CD14-positive monocyte (primary cell): ENCODE measurements at regions not wholly inside any gene's neighbourhood (a gene's known extent, or its start where the extent isn't known, plus 50 kb on each side); places are given as distances from the start of the nearest gene placed in this dataset.

ENCODE experiments used
- DNase-seq, 3 donors: peaks; one replicate each; pipeline ENCODE4 v3.0.0-alpha.2; 2011 to 2022
- H2AFZ ChIP-seq: 2 replicates; pipeline ENCODE4 v1.6.0; 2012; ENCODE audit warnings: mild to moderate bottlenecking, low read depth, low read length, inconsistent platforms; ENCODE audit not compliant: insufficient read depth, poor library complexity, severe bottlenecking
- H3K27ac ChIP-seq, 2 donors: 1 replicate in 1 of 2; 2 replicates in 1 of 2; pipeline ENCODE4 v1.5.1; 2012 to 2013; ENCODE audit warnings: low read length in 2 of 2, control low read depth in 1 of 2, inconsistent platforms in 1 of 2, low read depth in 1 of 2, mild to moderate bottlenecking in 1 of 2
- H3K27me3 ChIP-seq, 2 donors: one replicate each; pipeline versions ENCODE4 v1.6.0 to v1.6.1; 2011 to 2013; ENCODE audit warnings: low read length in 2 of 2; ENCODE audit not compliant: control insufficient read depth in 2 of 2, insufficient read depth in 2 of 2
- H3K36me3 ChIP-seq, 2 donors: replicated peaks in 1 of 2; 1 replicate in 1 of 2; 2 replicates in 1 of 2; pipeline versions ENCODE4 v1.5.1 to v1.6.1; 2012 to 2013; ENCODE audit warnings: low read length in 2 of 2, control low read depth in 1 of 2, inconsistent platforms in 1 of 2, mild to moderate bottlenecking in 1 of 2; ENCODE audit not compliant: insufficient read depth in 2 of 2, control insufficient read depth in 1 of 2
- H3K4me1 ChIP-seq, 2 donors: 1 replicate in 1 of 2; 2 replicates in 1 of 2; pipeline versions ENCODE4 v1.5.1 to v1.6.1; 2012 to 2013; ENCODE audit warnings: low read length in 2 of 2, control low read depth in 1 of 2, inconsistent platforms in 1 of 2, mild to moderate bottlenecking in 1 of 2, moderate library complexity in 1 of 2; ENCODE audit not compliant: insufficient read depth in 2 of 2, control insufficient read depth in 1 of 2
- H3K4me2 ChIP-seq: replicated peaks from 2 replicates; pipeline ENCODE3; 2012; ENCODE audit warnings: low read length, moderate library complexity, mild to moderate bottlenecking; ENCODE audit not compliant: poor library complexity, severe bottlenecking; ENCODE audit errors: extremely low read depth
- H3K4me3 ChIP-seq, 3 experiments: fragments of 200-600 bp in 1 of 3; sonication (generic) in 1 of 3; replicated peaks in 1 of 3; 1 replicate in 2 of 3; 2 replicates in 1 of 3; pipeline ENCODE4 v1.5.1; 2011 to 2013; ENCODE audit warnings: low read length in 3 of 3, mild to moderate bottlenecking in 3 of 3, control low read depth in 2 of 3, low read depth in 2 of 3, inconsistent platforms in 1 of 3, moderate library complexity in 1 of 3
- H3K79me2 ChIP-seq: 2 replicates; pipeline ENCODE4 v1.6.0; 2012; ENCODE audit warnings: mild to moderate bottlenecking, control low read depth, inconsistent platforms, low read length, moderate library complexity; ENCODE audit not compliant: insufficient read depth
- H3K9ac ChIP-seq: 2 replicates; pipeline ENCODE4 v1.6.0; 2017; ENCODE audit warnings: low read length, mild to moderate bottlenecking; ENCODE audit not compliant: insufficient read depth, poor library complexity, severe bottlenecking
- H3K9me3 ChIP-seq, 2 donors: replicated peaks in 1 of 2; 1 replicate in 1 of 2; 2 replicates in 1 of 2; pipeline versions ENCODE4 v1.5.1 to v1.6.1; 2012 to 2013; ENCODE audit warnings: low read length in 2 of 2, control low read depth in 1 of 2; ENCODE audit not compliant: control insufficient read depth in 1 of 2, insufficient read depth in 1 of 2
- H4K20me1 ChIP-seq: 2 replicates; pipeline ENCODE4 v1.6.0; 2012; ENCODE audit warnings: mild to moderate bottlenecking, low read length, control low read depth, moderate library complexity; ENCODE audit not compliant: insufficient read depth
- H3K27ac Mint-ChIP-seq, 7 donors: one replicate each; pipeline ENCODE4 v1.8.0; 2020; ENCODE audit warnings: mild to moderate bottlenecking in 7 of 7, mixed read lengths in 7 of 7, moderate library complexity in 6 of 7, inconsistent platforms in 2 of 7
- H3K27me3 Mint-ChIP-seq, 3 donors: one replicate each; pipeline ENCODE4 v1.8.0; 2021 to 2022; ENCODE audit warnings: low read depth in 3 of 3, mild to moderate bottlenecking in 3 of 3, mixed read lengths in 3 of 3, moderate library complexity in 3 of 3, inconsistent platforms in 1 of 3
- H3K36me3 Mint-ChIP-seq, 2 donors: one replicate each; pipeline ENCODE4 v1.8.0; 2020; ENCODE audit warnings: mixed read lengths in 2 of 2, inconsistent platforms in 1 of 2, mild to moderate bottlenecking in 1 of 2
- H3K4me1 Mint-ChIP-seq: one replicate; pipeline ENCODE4 v1.8.0; 2020; ENCODE audit warnings: mild to moderate bottlenecking, mixed read lengths
- H3K4me3 Mint-ChIP-seq, 2 donors: one replicate each; pipeline ENCODE4 v1.8.0; 2020; ENCODE audit warnings: mild to moderate bottlenecking in 2 of 2, mixed read lengths in 2 of 2, moderate library complexity in 1 of 2
- H3K9me3 Mint-ChIP-seq, 7 donors: one replicate each; pipeline ENCODE4 v1.8.0; 2020 to 2022; ENCODE audit warnings: mixed read lengths in 7 of 7, mild to moderate bottlenecking in 6 of 7, moderate library complexity in 6 of 7, inconsistent platforms in 2 of 7
- CTCF ChIP-seq: fragments of 200-600 bp; IDR thresholded peaks from one replicate; pipeline ENCODE4 v1.8.0; 2022; ENCODE audit warnings: antibody characterized with exemption, mild to moderate bottlenecking
- WGBS: methylation state at CpG from one replicate; pipeline ENCODE4 v1.1.5; 2013; ENCODE audit warnings: missing lambda C conversion rate; ENCODE audit not compliant: insufficient coverage; 5-methylcytosine and 5-hydroxymethylcytosine counted together
- intact Hi-C, 2 donors: fragments of 100-400 bp; cut with micrococcal nuclease; formaldehyde crosslinking; loops; one replicate each; pipeline versions ENCODE4 v1.15.0 to v1.15.1; 2023

- no peaks in the 10 kb centered on the region for H3K36me3 ChIP-seq
- no peaks in the 10 kb centered on the region for H3K4me1 ChIP-seq
- Mint-ChIP-seq H3K4me3 (no peak overlapping the region), H3K27ac (no peak overlapping the region), H3K36me3 (no peaks in the 10 kb centered on the region), H3K27me3 (no peaks in the 10 kb centered on the region), H3K4me1 (no peaks in the 10 kb centered on the region), H3K9me3 (peaks cover 0 to 2% (median 0%) of the 10 kb centered on the region in 7 donors)
- H3K79me2 ChIP-seq = no peaks in the 10 kb centered on the region
- 100% methylated on average over 1 of the region's 2 CpGs for WGBS
- TF ChIP-seq CTCF = no peak
- H3K27ac ChIP-seq = no peak overlapping the region
- intact Hi-C loops = no loop called here
- no peak overlapping the region for H2AFZ ChIP-seq
- H3K27me3 ChIP-seq = no peaks in the 10 kb centered on the region
- no peaks in the 10 kb centered on the region for H4K20me1 ChIP-seq
- no peaks in the 10 kb centered on the region for H3K9me3 ChIP-seq
- no peak for DNase-seq
- H3K9ac ChIP-seq = no peak overlapping the region
- H3K4me2 ChIP-seq = no peak overlapping the region
- no peak overlapping the region for H3K4me3 ChIP-seq
These were observed 727.2 kb upstream of the MARCKS start for GRCh38 chr6:113129991-113130390.

- no peak overlapping the region for H2AFZ ChIP-seq
- H3K4me3 ChIP-seq = no peak overlapping the region
- DNase-seq = no peak
- H4K20me1 ChIP-seq = no peaks in the 10 kb centered on the region
- H3K27me3 ChIP-seq = no peaks in the 10 kb centered on the region
- H3K36me3 ChIP-seq = no peaks in the 10 kb centered on the region
- Mint-ChIP-seq H3K27me3 (peaks cover 0 to 3% (median 2%) of the 10 kb centered on the region in 3 donors), H3K36me3 (no peaks in the 10 kb centered on the region), H3K4me3 (no peak overlapping the region), H3K27ac (no peak overlapping the region), H3K4me1 (no peaks in the 10 kb centered on the region), H3K9me3 (peaks cover 0 to 2% (median 0%) of the 10 kb centered on the region in 7 donors)
- WGBS = 5% methylated on average over 3 of the region's 7 CpGs
- no peaks in the 10 kb centered on the region for H3K79me2 ChIP-seq
- H3K4me1 ChIP-seq = no peaks in the 10 kb centered on the region
- H3K27ac ChIP-seq = no peak overlapping the region
- no peak overlapping the region for H3K4me2 ChIP-seq
- H3K9ac ChIP-seq = no peak overlapping the region
- no peaks in the 10 kb centered on the region for H3K9me3 ChIP-seq
- TF ChIP-seq CTCF = no peak
- intact Hi-C loops = no loop called here
These were observed 719.7 kb upstream of the MARCKS start for GRCh38 chr6:113137426-113137825.
